Umbilical cord (tissue), 1 donor: ENCODE measurements at regions not wholly inside any gene's neighbourhood (a gene's known extent, or its start where the extent isn't known, plus 50 kb on each side); places are given as distances from the start of the nearest gene placed in this dataset.
A peak's percentile ranks its signal among the peaks of the same experiment; 100 is the strongest.
"Not testable (repeated sequence)": the region's sequence is repeated elsewhere in the genome, so short reads cannot be mapped to it uniquely, and the experiment has no call there.

Experiments
- DNase-seq: peaks from one replicate; pipeline ENCODE4 v3.0.0-alpha.2; 2015; ENCODE audit warnings: low spot score

- peak; percentile 41 for DNase-seq
These were observed 115.6 kb upstream of the METAP2 start for GRCh38 chr12:95358111-95359083.

- no peak for DNase-seq
These were observed 108.0 kb upstream of the METAP2 start for GRCh38 chr12:95365912-95366311.

- no peak for DNase-seq
These were observed 105.0 kb upstream of the METAP2 start for GRCh38 chr12:95368931-95369330.

- DNase-seq, result no peak
These were observed 102.4 kb upstream of the METAP2 start for GRCh38 chr12:95371571-95371970.

GRCh38 chr12:95379481-95379880 lies 94.5 kb upstream of the METAP2 start:
- not testable (repeated sequence) for DNase-seq

- DNase-seq, result not testable (repeated sequence)
These were observed 93.6 kb upstream of the METAP2 start for GRCh38 chr12:95380334-95380733.

- peak; percentile 58 for DNase-seq
These were observed 92.8 kb upstream of the METAP2 start for GRCh38 chr12:95380997-95381786.

GRCh38 chr12:95383920-95384319 lies 90.0 kb upstream of the METAP2 start:
- not testable (repeated sequence) for DNase-seq

GRCh38 chr12:95384785-95385184 lies 89.2 kb upstream of the METAP2 start:
- no peak for DNase-seq

GRCh38 chr12:95385246-95386035 lies 88.5 kb upstream of the METAP2 start:
- peak; percentile 88 for DNase-seq

GRCh38 chr12:95386051-95386450 lies 87.9 kb upstream of the METAP2 start:
- DNase-seq, result no peak

GRCh38 chr12:95388260-95388659 lies 85.7 kb upstream of the METAP2 start:
- not testable (repeated sequence) for DNase-seq

GRCh38 chr12:95390192-95390591 lies 83.8 kb upstream of the METAP2 start:
- DNase-seq, result no peak

GRCh38 chr12:95390932-95391331 lies 83.0 kb upstream of the METAP2 start:
- DNase-seq, result no peak

GRCh38 chr12:95393191-95393790 lies 80.7 kb upstream of the METAP2 start:
- no peak for DNase-seq

- no peak for DNase-seq
These were observed 78.3 kb upstream of the METAP2 start for GRCh38 chr12:95395696-95396095.

GRCh38 chr12:95396849-95397468 lies 77.0 kb upstream of the METAP2 start:
- DNase-seq, result no peak

- no peak for DNase-seq
These were observed 76.4 kb upstream of the METAP2 start for GRCh38 chr12:95397571-95397970.

- no peak for DNase-seq
These were observed 71.9 kb upstream of the METAP2 start for GRCh38 chr12:95402096-95402495.

GRCh38 chr12:95408201-95408600 lies 65.8 kb upstream of the METAP2 start:
- DNase-seq, result no peak

- no peak for DNase-seq
These were observed 62.9 kb upstream of the METAP2 start for GRCh38 chr12:95411057-95411456.
